ENCODE measurements at regions not wholly inside any gene's neighbourhood (a gene's known extent, or its start where the extent isn't known, plus 50 kb on each side); places are given as distances from the start of the nearest gene placed in this dataset.
"Not testable (repeated sequence)": the region's sequence is repeated elsewhere in the genome, so short reads cannot be mapped to it uniquely, and the experiment has no call there.

- FAIRE-seq, result no peak
Measured at GRCh38 chr6:128580224-128581110, 60.1 kb upstream of the PTPRK start.

DNA sequence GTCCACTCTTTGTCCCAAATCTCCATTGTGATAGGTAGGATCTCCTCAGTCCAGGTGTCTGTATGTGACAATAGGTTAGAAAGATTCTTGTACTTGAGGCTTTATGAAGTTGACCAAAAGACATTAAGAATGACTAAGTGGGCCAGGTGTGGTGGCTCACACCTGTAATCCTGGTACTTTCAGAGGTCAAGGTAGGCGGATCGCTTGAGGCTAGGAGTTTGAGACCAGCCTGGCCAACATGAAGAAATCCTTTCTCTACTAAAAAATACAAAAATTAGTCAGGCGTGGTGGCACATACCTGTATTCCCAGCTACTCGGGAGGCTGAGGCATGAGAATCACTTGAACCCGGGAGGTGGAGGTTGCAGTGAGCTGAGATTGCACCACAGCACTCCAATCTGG is 54.9 kb upstream of the PTPRK start:
- not testable (repeated sequence) for FAIRE-seq

DNA sequence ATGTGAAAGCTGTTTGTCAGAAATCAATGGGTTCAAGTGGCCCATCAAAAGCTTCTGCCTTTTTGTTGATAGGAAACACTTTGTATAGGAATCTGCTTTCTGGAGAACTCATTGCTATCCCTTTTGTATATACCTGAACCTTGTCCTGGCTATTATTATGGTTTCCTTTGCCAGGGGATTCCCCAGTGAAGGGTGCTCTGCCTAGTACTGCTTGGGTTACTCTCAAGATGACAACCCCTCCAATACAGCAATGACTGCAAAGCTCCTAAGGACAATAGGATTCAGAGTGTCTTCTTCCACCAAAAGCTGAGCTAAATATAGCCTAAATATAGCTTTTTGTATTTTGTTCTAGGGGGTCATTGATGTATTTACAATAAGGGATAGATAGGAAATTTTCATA is 54.0 kb upstream of the PTPRK start:
- FAIRE-seq, result no peak

GRCh38 chr6:128573036-128573435 is 52.6 kb upstream of the PTPRK start:
- FAIRE-seq, result no peak

DNA sequence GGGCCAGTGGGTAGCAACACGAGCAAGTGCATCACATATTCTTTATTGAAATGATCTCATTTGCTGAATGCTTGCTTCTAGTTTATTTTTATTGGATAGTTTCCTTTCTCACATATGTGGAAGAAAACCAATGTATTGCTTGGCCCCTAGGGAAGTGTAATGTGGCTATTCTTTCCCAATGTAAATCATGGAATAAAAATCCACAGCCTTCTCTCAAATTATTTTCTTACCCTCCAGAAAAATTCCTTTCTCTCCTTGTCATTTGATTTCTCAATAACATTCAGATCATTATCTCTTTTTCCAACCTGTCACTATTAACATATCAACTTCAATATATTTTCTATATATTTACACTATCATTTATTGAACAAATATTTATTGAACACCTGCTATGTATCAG is 51.9 kb upstream of the PTPRK start:
- no peak for FAIRE-seq

GRCh38 chr6:128570680-128571063 is 50.3 kb upstream of the PTPRK start:
- FAIRE-seq, result no peak

GRCh38 chr6:128569732-128570679 is 49.6 kb upstream of the PTPRK start:
- FAIRE-seq, result no peak

Data from A204.1 (cell line).